ENCODE measurements at regions not wholly inside any gene's neighbourhood (a gene's known extent, or its start where the extent isn't known, plus 50 kb on each side); places are given as distances from the start of the nearest gene placed in this dataset.

DNA sequence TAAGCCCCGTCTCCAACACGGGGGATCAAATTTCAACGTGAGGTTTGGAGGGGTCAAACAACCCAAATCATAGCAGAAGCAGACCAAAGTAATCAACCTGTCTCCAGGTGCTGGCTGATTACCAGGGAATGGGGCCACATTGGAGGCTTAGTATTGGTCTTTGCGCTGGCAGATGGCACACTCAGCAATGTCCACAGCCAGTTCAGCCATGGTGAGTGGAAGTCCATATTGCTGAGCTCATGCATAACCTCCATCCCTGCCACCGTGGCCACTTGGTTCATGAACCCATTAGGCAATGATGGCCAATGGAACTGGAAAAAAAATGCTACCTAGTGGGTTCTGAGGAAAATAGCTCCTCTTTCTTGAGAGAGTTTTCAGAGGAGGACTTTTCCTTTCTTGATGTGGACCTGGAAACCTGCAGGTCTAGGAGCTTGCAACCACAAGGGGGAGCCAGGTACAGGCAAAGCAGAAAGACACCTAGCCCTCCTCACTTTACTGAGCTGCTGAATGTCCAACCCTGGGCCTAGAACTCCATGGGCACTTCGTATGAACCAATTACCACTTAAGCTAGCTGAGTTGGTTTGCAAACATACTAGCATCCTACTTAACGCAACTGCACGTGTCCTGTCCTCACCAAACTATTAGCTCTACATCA, 128.0 kb upstream of the GYPC start:
- DNase-seq (ENCODE audit: low spot score), result no peak
- intact Hi-C loops (cut with DNase I), result loop anchor here (1.0 to 5.0 kb wide), 2 partner anchors 129 to 249 kb away; partner anchors contain the start of gene GYPC

DNA sequence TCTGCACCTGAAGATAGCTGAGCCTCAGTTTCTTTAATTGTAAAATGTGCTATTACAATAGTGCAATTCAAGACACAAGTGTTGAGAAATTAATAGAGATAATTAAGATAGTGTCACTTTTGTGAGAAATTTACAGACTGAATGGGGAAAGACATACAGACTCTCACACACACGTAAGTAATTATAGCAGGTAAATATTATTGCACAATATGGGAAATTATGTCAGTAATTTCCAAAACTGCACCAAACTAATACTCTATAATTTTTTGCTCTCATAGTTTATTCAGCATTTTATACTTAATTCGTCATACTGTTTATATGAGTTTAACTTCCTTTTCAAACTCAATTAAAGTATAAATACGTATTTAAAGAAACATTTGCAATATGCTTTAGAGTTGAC, 124.9 kb upstream of the GYPC start:
- intact Hi-C loops (cut with DNase I), result no loop called here
- DNase-seq (ENCODE audit: low spot score), result no peak

DNA sequence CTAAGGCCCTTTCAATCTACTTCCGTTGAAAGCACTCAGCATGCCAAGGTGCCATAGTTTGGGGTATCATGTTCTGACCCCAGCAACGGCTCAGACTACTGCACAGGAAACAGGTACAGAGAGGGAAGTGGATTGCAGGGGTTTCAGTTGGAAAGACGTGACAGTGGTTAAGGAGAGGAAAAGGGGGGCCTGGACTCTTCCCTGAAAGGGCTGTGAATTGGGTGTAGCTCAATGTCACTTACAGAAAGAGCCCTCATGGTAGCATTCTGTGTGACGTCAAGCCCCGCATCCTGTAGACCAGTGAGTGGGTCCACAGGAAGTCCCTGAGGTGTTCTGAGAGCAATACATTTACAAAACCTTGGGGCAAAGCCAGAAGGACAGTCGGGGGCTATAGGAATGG, 121.5 kb upstream of the GYPC start:
- DNase-seq (ENCODE audit: low spot score), result no peak
- intact Hi-C loops (cut with DNase I), result no loop called here

DNA sequence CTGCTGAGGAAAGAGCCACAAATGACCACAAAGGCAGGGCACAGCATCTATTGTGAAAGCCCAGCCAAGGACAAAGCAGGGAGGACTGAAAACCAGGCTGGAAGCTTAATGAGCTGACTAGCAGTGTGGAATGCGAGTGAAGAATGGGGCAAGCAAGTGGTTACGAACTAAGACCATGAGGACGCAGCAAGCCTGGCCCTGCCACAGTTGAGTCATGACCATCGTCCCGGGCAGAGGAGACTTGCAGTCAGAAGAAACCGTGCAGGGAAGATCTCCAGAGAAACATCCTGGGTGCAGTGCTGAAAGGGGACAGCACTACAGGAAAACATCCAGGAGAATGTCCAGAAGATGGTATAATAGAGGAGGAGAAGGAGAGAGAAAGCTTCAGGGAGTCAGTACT, 120.5 kb upstream of the GYPC start:
- no peak for DNase-seq (ENCODE audit: low spot score)
- intact Hi-C loops (cut with DNase I), result loop anchor here (5.0 kb wide), 1 partner anchor 52 kb away; no protein-coding TSS in a partner anchor

DNA sequence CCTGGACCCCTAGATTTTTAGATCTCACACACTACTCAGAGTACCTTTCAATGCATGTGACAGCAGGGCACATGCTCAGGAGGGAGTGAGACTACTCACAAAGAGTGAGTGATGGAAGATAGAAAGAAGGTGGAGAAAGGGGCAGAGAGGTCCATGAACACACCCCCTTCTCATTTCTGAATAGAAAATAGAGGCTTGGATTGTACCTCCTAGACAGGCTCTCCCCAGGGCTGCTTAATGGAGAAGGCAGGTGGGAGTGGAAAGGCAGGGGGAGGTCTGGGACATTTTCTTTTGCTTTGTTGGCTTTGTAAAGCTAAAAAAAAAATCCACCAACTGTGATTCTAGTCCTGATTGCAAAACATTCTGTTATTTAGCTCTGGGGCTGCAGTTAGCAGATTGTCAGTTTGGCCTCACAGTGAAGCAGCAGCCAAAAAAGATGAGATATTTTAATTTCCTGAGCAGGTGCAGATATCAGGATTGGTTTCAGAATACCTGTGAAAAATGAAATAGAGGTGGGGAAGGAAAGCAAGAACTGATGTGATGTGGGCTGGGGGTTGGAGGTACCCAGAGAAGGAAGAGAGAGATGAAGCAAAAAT, 119.3 kb upstream of the GYPC start:
- intact Hi-C loops (cut with DNase I), result loop anchor here (5.0 kb wide), 1 partner anchor 51 kb away; no protein-coding TSS in a partner anchor
- no peak for DNase-seq (ENCODE audit: low spot score)

DNA sequence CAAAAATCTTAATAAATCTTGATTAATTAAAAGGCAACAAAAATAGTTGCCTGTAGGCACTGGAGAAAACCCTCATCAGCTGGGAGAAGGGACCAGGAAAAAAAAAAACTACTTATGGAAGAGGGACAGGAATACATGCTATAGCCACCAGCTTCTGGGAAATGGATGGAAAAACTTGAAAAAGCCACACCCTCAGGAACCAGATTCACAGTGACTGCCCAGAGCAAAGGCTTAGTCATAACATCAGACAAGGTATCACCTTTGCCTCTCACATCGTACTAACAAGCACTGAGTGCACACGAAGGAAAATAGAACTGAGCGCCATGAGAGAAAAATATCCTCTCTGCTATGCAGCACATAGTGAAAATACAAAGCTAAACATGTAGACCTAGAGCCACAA, 116.9 kb upstream of the GYPC start:
- DNase-seq (ENCODE audit: low spot score), result no peak
- intact Hi-C loops (cut with DNase I), result loop anchor here (5.0 kb wide), 1 partner anchor 48 kb away; no protein-coding TSS in a partner anchor

DNA sequence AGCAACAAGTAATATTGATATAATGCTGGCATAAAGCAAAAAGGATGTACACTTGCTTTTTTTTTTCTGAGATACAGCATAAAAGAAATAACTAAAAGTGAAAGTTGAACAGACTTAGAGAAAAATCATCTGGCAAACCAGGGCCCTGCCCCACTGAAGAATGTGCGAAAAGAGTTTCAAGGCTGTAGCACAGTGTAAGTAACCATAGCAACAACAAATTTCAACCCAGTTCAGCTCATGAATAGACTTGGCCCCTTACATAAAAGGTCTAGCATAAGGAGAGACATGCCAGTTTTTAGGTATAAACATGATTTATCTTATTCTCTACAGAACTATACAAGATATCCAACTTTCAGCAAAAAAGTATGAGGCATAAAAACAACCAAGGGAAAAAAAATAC, 113.7 kb upstream of the GYPC start:
- DNase-seq (ENCODE audit: low spot score), result no peak
- intact Hi-C loops (cut with DNase I), result no loop called here

DNA sequence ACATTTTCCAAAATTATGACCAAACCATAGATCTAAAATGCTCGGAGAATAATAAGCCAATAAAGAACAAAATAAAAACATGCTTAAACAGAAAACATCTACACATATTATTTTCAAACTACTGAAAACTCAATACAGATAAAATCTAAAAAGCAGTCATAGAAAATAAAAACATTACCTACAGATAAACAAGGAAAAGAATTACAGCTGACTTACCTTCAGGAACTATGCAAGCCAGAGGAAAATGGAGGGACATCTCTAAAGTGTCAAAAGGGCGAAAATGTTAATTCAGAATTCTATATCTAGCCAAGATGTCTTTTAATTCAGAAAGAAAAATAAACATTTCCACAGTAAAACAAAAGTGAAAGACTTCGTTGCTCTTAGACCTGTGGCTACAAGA, 112.9 kb upstream of the GYPC start:
- intact Hi-C loops (cut with DNase I), result no loop called here

DNA sequence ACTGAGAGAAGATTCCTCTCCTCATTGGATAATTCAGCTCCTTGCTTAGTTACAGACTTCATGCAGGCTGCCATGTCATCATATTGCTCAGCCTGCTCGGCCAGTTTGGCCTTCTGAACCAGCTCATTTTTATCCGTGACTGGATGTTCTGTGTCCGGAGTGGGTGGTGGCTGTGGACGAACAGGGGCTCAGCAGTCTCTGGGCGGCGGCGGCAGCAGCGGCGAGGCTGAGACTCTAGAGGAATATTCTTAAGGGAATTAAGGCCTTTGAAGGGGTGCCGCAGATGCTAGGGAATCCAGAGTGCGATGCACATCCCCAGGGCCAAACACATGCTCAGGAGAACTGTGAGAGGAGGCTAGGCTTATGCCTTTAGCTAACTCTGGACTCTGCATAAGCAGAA, 97.9 kb upstream of the GYPC start:
- no peak for DNase-seq (ENCODE audit: low spot score)
- intact Hi-C loops (cut with DNase I), result no loop called here

More for the DNA sequence above, 112.9 kb upstream of the GYPC start:
- no peak for DNase-seq (ENCODE audit: low spot score)

DNA sequence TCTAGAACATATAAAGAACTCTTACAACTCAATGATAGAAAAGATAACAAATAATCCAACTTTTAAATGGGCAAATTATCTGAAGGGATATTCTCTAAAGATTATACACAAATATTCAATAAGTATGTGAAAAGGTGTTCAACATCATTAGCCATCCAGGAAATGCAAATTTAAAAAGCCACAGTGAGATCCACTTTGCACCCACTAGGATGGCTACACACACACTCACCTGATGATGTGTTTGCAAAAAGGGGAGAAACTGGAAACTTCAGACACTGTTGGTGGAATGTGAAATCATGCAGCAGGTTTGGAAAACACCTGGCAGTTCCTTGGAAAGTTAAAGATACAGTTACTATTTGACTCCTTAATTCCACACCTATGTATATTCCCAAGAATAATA, 87.2 kb upstream of the GYPC start:
- intact Hi-C loops (cut with DNase I), result no loop called here
- DNase-seq (ENCODE audit: low spot score), result no peak

DNA sequence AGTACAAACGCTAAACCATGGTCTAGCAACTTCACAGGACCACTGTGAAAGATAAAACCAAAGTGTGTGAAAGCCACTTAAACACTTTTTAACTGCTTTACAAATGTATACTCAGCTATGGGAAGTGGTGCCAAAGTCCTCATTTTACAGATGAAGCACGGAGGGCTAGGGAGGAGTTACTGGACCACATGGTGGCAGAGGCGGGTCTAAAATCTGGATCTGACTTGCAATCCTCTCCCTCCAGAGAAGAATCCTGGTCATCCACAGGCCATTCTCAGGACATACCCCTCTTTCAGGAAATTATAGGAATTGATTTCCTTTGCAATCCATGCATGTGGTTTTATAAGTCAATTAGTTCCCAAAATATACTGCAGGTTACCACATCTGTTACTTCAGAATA, 84.6 kb upstream of the GYPC start:
- intact Hi-C loops (cut with DNase I), result no loop called here
- DNase-seq (ENCODE audit: low spot score), result no peak

DNA sequence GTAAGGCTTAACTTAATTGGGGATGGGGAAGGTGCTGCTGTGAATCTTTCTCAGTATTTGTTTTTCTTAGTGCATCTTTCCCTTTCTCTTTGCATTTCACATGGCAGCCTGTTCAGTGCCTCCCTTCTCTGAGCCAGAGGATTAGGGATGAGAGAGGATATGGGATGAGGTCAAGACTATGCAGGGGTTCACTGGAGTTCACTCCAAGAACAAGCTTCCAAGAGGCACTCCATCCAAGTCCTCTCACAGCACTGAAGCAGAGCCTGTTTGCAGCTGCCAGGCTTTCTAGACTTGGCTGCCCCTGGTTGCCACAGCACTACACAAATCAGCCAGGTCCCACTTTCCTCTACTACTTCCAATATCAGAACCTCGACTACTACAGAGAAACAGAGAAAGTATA, 80.3 kb upstream of the GYPC start:
- no peak for DNase-seq (ENCODE audit: low spot score)
- intact Hi-C loops (cut with DNase I), result no loop called here

DNA sequence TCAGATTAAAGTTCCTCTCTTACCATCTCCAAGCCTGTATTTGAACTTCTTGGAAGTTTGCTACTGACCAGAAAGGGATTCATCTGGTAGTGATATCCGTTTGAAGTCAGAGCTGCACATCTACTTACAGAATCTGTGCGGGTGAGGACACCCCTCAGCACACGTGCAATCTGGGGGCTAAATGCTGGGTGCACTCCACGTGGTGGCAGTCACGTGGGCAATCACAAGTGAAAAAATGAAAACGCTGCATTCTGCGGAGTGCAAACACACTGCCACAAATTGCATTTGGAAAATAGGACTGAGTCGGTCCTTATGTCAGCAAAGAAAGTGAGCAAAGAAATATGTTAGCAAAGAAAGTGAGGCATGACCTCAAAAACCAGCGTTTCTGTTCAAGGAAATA, 76.1 kb upstream of the GYPC start:
- intact Hi-C loops (cut with DNase I), result no loop called here
- DNase-seq (ENCODE audit: low spot score), result no peak

DNA sequence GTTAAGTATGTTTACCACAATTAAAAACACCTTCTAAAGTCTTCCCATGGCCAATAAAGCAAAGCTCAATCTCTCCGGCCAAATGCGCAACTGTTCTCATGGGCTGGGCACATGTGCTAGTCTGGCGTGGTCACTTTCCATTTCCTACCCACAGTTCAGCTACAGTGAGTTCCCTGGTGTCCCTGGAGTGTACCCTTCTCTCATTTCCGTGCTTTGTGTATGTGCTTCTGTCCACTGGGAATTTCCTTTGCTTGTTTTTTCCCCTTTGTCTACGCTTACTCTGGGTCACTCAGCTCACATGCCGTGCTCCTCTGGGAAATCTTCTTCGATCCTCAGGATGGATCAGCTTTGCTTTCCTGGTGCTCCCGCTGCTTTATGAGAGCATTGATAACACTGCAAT, 69.6 kb upstream of the GYPC start:
- intact Hi-C loops (cut with DNase I), result loop anchor here (5.0 kb wide), 1 partner anchor 49 kb away; no protein-coding TSS in a partner anchor
- no peak for DNase-seq (ENCODE audit: low spot score)

DNA sequence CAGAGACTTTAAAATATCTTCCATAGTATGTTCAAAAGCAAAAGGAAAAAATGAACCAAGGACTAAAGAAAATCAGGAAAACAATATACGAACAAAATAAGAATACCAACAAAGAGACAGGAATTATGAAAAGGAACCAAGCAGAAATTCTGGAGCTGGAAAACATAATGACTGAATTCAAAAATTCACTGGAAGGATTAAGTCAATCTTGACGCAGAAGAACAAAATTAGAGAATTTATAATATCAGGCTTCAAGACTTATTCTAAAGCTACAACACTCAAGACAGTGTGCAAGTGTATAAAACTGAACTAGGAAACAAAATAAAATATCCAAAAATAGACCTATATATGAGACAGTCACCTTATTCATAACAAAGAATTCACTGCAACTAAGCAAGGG, 56.9 kb upstream of the GYPC start:
- intact Hi-C loops (cut with DNase I), result no loop called here
- no peak for DNase-seq (ENCODE audit: low spot score)

DNA sequence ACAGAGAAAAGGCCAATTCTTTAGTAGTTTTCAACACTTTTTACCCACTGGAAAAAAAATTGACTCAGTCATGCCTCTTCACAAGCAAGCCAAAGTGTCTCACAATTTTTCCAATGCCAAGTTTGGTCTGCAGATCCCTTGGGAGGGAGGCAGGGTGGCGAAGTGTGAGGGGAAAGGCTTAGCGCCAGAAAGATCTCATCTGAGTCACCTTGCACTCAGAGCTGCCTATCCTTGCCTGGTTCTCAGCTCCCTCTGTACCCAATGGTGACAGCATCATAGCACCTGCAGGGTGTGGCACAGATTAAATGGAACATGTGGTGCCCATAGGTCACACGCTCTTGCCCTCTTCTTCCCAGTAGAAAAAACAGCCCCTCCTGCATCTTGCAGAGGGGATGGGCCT, 55.2 kb upstream of the GYPC start:
- intact Hi-C loops (cut with DNase I), result no loop called here
- DNase-seq (ENCODE audit: low spot score), result no peak

DNA sequence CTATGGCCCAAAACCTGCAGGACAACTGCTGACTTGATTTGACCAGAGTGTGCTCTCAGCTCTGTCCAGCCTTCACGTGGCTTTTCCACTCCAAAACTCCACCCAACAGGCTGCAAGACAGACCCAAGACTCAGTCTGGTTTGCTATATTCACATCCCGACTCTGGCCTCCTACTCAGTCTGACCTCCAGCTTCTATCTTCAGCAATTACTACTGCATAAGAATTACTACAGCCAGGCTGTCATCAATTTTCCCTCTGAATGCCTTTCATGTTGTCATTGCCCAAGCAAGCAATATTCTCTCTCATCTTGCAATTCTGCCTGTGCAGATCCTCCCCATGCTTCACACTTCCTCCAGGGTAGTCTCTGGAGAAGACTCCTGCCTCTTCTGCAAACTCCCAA, 53.6 kb upstream of the GYPC start:
- intact Hi-C loops (cut with DNase I), result no loop called here
- DNase-seq (ENCODE audit: low spot score), result no peak
